D341Med (cell line): ENCODE measurements at regions not wholly inside any gene's neighbourhood (a gene's known extent, or its start where the extent isn't known, plus 50 kb on each side); places are given as distances from the start of the nearest gene placed in this dataset.

Experiments
- DNase-seq: peaks from one replicate; pipeline ENCODE4 v3.0.0; 2012; ENCODE audit warnings: low spot score

DNA sequence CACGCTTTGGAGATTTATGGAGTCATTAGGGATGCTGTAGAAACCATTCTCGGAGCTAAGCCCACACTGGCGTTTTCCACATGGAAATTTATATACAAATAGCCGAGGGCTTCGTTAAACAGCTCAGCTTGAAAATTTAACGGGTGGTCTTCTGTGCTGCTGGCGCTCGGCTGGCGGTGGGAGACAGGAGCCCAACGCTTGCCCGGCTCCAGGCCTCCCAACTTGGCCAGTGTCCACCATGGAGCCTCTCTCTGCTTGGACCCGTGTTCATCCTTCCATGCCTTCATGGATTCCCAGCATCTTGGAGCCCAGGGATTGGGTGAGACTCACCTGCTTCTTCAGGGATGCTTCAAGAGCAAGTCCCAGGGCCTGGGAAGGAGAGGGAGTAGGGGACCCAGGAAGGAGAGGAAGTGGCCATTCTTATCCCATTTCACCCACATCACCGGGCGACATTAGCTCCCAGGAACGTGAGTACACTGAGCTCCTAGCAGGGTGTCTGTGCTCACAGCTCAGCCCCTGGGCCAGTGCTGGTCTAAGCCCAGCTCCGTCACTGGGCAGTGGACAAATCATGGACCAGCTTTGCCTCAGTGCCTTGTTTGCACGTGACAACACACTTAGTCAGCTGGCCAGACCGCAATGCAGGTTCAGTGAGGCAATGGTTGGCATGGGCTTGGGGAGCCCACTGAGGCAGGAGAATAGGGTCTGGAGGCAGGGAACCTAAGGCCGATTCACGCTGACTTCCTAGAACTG, 944.3 kb downstream of the BRD1 start:
- no peak for DNase-seq

DNA sequence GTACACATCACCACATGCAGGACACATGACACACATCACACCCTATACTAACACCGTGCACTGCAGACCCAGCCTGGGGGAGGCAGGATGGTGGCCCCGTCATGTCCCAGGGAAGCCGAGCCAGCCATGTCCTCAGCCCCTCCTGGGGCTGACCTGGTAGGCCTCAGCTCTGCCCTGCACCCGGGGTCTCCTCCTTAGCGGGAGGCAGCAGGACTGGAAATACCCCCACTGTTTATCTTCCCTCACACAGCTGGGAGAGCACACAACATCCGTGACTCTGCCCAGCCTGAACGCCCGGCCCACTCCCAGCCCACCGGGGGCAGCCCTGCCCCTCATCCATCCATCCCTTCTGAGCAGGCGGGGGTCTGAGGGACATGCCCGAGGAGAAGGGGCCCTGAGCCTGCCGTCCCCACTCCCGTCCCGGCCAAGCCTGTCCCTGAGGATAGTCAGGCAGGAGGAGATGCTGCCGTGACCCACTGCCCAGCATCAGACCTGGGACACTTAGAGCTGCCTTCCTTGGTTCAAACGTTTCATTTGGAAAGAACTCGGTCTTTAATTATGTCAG, 945.0 kb downstream of the BRD1 start:
- DNase-seq = no peak

DNA sequence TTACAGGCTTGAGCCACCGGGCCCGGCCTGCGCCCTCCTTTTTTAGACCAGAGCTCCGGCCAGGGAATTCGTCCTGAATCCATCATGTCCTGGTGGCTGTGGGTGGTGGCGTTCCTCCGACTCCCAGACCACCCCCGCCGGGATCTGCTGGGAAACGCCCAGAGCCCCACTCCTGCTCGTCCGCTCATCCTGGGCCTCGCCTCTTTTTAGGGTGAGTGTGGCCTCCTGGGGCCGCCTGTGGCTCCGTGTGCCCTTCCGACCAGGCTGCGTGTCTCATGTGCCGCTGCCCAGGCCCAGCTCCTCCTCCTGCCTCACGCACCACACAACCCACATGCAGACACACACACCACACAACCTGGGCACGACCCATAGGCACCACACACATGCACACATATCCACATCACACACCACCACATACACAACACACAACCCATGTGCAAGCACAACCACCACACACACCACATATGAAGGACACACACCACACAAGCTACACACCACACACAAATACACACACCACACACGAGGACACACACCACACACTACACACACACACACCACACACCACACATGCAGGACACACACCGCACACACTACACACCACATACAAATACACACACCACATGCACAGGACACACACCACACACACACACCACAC, 946.2 kb downstream of the BRD1 start:
- DNase-seq = no peak

DNA sequence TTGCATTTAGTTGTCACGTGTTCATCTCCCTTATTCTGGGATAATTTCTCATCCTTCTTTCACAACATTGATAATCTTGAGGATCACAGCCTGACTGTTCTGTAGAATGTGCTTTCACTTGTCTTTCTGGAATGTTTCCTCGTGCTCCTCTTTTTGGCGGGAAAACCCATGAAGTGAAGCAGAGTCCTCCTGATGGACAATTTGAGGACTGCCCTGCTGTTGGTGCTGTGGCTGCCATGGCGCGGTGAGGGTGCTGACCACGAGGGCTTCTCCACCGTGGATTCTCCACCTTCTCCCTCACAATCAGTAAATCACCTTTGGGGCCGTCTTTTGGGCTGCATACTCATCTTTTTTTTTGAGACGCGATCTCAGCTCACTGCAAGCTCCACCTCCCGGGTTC, 946.9 kb downstream of the BRD1 start:
- no peak for DNase-seq

DNA sequence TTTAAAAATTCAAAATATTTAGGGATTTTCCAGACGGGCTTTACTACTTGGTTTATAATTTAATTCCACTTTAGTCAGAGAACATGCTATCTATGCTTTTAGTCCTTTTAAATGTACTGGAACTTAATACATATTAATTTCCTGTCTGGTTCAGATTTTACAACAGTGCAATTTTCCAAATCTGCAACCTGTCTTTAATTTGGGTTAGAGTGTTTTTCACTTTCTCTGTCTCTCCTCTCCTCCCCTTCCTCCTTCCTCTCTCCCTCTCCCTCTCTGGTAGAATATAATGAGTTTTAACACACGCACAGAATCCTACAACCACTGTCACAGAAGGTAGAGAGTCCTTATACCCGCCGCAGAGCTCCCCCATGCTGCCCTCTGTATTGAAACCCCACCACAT, 950.7 kb downstream of the BRD1 start:
- no peak for DNase-seq

DNA sequence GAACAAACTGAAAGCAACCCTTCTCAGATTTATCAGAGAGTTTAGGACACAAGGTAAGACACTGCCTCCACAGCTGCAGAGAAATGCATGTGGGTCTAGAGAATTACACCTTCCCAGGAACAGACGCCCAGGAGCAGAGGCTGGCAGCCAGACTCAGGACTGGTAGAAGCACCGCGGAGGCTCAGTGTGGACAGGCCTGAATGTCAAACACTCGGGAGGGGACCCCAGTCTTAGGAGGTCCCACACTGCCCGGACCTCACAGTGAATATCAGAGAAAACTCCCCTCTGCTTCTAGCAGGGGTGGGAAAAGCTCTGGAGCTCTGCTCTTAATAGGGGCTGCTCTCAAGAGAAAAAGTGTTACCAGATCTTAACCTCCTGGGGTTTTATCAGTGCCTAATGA, 952.7 kb downstream of the BRD1 start:
- no peak for DNase-seq

DNA sequence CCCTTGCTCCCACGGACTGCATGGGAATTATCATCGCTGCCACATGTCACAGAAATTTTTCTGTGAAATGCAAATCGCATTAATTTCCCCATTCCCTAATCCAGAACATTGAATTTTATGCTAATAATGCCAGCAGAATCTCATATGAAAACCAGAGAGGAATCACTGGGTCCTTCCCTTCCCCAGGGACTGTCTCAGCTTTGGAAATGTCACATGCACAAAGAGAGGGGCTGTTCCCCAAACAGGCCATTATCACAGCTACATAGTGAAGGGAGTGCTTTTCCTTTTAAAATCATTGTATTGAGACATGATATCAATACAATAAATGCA, 954.5 kb downstream of the BRD1 start:
- no peak for DNase-seq

DNA sequence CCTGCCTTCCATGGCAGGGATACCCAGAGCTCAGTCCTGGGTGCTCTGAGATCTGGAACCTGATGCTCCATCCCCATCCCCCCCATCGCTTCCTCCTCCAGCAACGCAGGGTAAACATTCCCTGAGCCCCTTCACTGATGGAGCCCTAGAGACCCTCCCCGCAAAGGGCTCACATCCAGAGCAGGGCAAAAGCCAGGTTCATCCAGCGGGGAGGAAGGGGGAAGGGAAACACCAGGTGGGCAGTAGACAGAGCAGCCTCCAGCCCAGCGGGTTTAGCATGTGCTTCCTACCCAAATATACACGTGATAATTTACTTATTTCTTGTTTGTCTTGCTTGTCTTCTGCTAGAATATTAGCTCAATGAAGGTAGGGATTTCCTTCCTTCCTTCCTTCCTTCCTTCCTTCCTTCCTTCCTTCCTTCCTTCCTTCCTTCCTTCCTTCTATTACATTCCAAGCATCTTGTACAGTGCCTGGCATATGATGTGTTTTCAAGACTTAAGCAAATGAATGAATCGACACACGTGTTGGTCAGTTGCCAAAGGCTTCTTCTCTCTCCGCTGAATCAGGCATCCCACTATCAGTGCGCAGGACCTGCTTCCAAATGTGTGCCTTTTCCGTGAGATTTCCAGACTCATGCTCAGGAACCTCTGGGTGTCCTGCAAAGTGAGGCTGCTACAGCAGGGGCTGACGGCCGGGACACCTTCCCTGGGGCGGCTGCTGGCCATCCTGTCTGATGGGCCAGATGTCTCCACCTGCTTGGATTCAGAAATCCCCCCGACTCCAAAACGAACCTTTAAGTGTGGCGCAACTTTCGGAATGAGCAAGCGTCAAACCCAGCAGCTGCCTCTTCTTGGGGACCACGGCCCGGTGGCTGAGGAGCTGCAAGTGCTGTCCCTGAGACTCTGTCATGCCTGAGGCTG, 955.1 kb downstream of the BRD1 start:
- DNase-seq = no peak

DNA sequence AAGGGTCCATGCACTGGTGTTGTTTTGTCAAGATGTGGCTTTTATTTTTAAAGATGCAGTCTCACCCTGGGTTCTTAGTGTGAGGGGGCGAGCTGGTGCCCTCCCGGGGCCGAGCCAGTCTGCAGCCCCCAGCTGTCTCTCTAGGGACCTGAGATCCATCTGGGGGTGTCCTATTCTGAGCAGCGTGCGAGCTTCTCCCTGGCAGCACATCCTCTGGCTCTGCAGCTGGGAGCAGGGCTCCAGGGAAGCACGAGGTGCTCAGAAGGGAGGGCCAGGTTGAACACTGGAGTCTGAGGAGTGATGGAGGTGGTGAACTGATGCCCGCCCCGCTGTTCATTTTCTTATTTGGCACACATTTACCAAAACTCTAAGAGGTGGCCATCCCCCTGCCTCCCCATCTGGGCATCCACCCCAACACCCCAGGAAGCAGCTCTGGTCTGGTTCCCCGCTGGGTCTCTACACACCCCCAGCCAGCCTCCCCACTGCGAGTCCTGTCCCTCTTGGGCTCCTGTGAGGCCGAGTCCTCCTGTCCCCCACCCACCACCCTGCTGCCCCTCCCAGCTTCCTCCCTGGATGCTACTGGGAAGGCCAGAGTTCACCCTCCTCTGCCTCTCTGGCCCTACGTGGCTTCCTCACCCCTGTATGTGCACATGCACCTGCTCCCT, 956.4 kb downstream of the BRD1 start:
- DNase-seq = no peak

DNA sequence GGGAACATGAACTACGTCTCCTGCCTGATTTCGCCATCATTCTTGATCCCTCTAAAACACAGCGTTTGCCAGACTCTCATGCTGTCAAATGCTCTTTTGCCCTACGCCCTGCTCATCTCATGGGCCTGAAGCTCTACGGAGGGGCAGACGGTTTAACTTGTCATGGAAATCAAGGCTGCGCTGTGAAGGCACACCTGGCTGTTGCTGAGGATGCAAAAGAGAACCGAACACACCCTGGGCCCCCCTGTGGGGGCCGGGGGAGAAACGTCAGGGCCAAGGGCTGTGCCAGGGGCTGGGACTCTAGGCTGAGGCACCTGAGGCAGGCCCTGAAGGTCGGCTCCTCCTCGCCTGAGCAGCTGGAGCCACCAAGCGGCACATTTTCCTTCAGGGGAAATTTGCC, 957.2 kb downstream of the BRD1 start:
- DNase-seq = no peak

DNA sequence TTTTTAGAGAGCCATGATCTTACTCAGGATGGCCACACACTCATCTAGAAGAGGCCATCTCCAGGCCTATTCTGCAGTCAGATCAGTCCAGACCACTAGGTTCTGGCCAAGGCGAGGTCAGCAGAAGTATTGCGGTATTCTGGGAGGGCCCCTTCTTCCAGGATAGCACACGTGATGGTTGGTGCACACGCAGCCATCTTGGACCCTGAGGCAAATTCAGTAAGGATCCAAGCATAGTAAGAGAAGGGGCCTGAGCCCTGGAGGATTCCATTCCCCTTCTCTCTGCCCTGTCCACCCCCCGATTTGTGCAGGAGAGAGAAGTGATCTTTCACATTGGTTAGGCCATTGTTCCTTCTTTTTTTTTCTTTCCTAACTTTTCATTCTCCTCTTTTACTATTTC, 957.9 kb downstream of the BRD1 start:
- no peak for DNase-seq

DNA sequence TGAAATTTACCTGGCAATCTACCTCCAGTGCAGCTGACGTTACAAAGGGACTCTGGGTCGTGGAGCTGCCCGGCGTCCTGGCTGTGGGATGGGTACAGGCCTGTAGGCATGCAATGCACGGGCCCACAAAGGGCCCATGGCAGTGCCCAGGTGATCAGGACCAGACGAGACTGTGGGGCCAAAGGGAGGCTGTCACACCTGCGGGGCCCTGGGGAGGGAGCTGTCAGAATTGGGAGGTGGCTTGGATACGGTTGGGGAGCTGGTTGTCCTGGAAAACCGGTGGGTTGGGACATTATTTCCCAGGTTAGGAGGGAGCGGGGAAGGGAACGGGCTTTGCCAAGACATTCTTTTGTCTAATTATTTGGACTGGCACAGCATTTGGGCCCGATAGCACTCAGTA, 958.5 kb downstream of the BRD1 start:
- no peak for DNase-seq

DNA sequence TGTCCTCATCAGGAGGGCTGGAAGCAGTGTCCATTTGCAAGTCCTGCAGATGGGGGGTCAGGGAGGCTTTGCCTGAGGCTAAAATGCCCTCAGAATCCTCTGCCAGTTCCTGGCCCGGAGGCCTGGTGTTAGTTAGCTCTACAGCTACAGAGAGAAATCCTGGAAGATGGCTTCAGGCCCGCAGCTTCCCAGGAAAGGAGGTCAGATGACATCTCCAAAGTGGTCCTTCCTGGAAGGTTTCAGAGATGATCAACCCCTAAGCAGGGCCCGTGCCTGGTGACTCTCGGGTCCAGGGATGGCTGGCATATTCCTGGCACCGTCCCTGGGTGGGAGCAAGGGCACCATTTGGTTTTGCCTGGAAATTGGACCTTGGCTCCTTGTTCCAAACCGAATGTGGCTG, 959.1 kb downstream of the BRD1 start:
- DNase-seq = no peak

DNA sequence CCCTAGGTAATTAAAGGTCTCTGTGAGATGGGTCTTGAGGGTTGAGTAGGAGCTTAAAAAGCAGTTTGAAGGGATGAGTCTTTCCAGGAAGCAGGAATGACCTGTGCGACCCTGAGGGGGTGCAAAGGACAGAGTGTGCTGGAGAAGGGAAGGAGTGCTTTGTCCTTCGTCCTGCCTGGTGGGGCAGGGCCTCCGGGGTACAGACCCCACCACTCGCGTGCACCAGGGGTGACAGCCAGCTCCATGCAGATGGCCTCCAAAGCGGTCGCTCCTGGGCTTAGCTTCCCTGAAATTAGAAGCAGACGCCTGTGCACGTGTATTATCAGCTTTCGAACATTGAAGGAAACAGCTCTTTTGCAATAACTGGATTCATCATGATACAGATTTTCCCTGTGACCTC, 959.8 kb downstream of the BRD1 start:
- DNase-seq = no peak

DNA sequence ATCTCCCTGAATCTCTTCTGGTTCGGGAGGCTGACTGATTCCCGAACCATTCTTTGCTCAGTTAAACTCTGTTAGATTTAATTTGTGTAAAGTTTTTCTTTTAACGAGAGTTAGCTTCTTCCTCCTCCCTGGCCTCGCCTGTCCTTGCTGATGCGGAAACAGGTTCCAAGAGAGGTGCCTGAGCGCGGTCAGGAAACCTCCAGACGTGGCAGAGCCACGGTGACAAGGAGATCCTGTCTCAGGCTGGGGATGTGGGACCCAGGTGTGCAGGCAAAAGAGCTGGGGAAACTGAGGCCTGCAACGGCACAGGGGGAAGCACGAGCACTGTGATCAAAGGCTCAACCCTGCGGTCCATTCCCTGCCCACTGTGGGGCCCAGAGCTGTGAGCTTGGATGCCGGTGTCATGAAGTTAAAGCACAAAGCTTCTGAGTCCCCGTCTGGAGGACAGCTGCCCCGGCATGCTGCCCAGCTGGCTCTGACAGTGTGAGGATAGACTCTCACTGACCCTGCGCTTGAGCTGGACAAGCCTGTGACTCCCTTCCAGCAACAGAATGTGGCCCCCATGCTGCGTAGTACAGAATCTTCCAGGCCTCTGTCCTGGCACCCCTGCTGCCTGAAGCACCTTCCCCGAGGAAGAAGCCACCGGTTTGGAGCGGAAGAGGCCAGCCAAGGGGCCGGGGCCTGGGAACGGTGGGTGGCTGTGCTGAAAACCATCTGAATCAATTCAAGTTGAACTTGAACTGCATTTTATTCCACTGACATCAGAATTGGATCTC, 960.6 kb downstream of the BRD1 start:
- no peak for DNase-seq

DNA sequence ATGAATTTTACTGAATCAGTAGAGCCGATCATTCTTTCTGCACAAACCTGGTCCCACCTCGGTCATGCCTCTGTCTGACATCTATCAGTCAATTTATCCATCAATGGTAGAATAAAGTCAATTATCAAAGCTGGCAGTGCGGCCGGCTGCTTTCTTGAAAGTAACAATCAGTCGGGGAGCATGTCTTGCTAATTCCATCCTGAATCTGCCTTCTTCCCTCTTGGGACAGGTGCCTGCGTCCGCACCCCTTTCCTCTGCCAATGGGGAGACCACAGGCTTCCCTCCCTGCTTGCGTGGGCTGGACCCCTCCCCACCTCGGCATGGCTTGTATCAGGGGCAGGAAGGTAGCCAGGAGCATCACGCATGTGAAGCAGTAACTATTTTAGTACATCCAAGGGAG, 962.9 kb downstream of the BRD1 start:
- no peak for DNase-seq

DNA sequence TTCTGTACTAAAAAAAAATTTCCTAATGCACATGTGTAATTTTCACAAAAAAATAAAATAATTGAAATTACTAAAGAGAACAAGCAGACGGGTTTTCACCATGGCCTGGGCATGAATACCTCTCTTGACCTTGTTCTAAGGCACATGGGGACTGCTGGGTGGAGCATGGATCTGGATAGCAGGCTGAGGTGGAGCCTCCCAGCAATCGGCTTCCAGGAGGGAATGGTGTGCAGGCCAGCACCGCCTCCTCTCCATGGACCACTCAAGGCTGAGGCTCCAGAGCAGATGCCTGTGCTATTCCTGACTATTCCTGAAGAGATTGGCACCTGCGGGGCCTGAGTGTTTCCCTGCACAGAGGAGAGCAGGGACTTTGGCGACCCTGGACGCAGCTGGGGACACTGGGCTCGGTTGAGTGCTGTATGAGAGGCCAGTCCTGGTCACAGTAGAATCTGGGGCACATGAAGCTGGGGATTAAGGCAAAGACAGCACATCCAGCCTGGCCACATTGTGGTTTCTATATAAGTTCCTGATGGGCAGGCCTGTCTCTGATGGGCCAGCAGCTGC, 963.6 kb downstream of the BRD1 start:
- no peak for DNase-seq

DNA sequence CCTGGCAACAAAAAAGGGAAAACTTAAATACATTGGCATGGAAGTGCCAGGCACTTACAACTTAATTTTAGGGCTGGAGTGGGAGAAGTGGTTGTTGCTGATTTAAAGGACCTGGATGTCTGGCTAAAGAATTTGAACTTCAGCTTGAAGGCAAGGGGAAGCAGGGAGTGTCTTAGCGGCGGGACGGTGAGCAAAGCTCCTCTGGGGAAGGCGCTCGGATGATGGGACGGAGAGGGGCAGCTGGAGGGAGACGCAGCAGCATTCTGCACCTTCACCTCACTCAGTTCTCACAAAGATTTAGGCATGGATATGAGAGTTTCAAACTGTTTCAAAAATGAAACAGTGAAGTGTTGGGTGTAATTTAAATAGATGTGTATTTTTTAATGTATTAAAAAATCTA, 967.1 kb downstream of the BRD1 start:
- no peak for DNase-seq

DNA sequence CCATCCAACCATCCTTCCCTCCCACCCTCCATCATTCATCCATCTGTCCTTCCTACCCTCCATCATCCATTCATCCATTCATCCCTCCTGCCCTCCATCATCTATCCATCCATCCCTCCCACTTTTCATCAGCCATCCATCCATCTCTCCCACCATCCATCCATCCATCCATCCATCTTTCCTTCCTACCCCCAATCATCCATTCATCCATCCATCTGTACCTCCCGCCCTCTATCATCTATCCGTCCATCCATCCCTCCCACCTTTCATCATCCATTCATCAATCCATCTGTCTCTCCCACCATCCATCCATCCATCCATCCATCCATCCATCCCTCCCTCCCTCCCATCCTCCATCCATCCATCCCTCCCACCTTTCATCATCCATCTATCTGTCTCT, 968.8 kb downstream of the BRD1 start:
- DNase-seq = no peak

DNA sequence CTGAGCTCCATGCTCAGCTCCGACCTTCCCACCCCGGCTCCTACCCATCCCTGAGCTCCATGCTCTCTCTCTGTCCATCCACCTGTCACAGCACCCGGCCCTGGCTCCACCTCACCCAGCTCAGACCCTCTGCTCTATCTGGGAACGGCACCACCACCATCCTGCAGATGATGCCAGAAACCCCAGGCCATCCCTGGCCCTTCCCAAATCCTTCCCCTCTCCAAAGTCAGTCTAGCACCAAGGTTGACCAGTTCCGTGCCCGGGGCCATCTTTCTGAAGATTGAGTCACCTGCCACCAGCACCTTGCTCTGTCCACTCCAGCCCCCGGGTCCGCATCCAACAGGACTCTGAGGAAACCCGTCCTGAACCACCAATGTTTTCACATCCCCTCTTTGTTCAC, 969.6 kb downstream of the BRD1 start:
- no peak for DNase-seq

DNA sequence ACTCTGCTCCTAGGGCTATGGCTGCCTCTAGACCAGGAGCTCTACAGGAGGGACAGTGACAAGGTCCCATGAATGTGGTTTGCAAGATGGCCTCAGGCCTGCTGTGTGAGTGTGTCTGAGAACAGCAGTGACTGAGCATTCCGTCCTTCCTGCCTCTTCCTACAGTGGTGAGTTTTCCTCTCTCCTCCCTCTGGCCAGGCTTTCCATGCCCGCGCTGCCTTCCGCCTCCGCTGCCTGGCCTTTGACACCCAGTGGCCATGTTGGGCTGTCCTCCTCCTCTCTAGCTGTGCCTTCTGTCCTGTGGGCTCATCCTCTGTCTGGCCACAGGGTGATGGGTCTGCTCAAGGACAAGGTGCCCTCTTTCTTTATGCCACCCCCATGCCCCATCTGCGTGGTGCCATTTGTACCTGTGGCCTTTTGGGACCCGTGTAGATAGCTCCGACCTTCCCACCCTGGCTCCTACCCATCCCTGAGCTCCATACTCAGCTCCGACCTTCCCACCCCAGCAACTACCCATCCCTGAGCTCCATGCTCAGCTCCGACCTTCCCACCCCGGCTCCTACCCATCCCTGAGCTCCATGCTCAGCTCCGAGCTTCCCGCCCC, 970.4 kb downstream of the BRD1 start:
- no peak for DNase-seq
